WERI-Rb-1 (cell line): ENCODE measurements at regions not wholly inside any gene's neighbourhood (a gene's known extent, or its start where the extent isn't known, plus 50 kb on each side); places are given as distances from the start of the nearest gene placed in this dataset.

ENCODE experiments used
- DNase-seq: peaks from one replicate; pipeline ENCODE4 v3.0.0-alpha.2; 2020
- H3K27ac ChIP-seq: fragments of 250-450 bp; sonication (Bioruptor Pico); 2 replicates; pipeline ENCODE4 v1.5.1; 2020; ENCODE audit warnings: mild to moderate bottlenecking, moderate library complexity
- H3K27me3 ChIP-seq: fragments of 250-450 bp; sonication (Bioruptor Pico); 2 replicates; pipeline ENCODE4 v1.5.1; 2021; ENCODE audit warnings: mild to moderate bottlenecking, low read depth, moderate library complexity; ENCODE audit not compliant: insufficient read depth, severe bottlenecking
- H3K36me3 ChIP-seq: fragments of 250-450 bp; sonication (Bioruptor Pico); 2 replicates; pipeline ENCODE4 v1.5.1; 2020; ENCODE audit warnings: mild to moderate bottlenecking, moderate library complexity
- H3K4me3 ChIP-seq: 2 replicates; pipeline ENCODE4 v1.5.1; 2011; ENCODE audit warnings: low read depth, mild to moderate bottlenecking, control low read depth, low read length
- H3K9me3 ChIP-seq: fragments of 250-450 bp; sonication (Bioruptor Pico); 2 replicates; pipeline ENCODE4 v1.5.1; 2021; ENCODE audit warnings: mild to moderate bottlenecking, moderate library complexity; ENCODE audit not compliant: severe bottlenecking
- CTCF ChIP-seq: IDR thresholded peaks from 2 replicates; pipeline ENCODE4 v1.5.1; 2011; ENCODE audit warnings: low read depth, mild to moderate bottlenecking, control low read depth, inconsistent platforms, low read length

DNA sequence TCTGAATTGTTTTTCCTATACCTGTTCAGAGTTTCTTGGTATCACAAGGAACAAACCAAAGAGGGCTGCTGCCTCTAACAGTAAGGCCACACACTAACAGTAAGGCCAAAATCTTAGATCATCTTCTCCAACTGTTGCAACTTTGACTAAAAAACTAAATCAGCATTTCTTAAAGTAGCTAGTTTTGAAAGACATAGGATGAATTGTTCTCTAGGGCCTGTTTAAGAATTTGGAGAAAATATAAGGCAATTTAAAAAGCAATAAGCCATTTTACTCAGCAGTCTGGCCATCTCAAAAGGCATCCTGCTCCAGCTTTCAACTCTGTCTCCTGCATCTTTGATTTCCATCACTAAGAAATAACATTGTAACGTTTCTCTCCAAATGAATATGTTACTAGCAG lies 105.0 kb upstream of the MON1B start:
- Histone ChIP-seq H3K4me3 (no peak overlapping the region), H3K9me3 (no peaks in the 10 kb centered on the region), H3K27ac (no peak overlapping the region), H3K36me3 (no peaks in the 10 kb centered on the region), H3K27me3 (no peaks in the 10 kb centered on the region)
- TF ChIP-seq CTCF, result no peak
- DNase-seq, result no peak

DNA sequence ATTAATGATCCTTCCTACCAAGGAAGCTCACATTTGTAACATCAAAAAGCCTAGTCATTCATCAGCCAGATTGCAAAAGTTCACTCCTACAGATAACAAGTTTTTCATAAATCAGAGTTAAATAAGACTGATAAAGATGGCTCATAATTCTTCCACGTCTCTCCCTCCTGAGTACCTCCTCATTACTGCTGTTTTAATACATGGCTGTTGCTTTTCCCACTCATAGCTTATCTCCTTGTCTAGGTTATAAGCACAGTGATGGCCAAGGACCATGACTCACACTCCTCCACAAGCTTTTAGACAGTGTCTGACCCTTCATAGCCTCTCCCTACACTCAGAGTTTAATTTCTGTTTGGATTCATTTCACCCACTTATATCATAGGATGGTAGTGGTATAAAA lies 100.9 kb upstream of the MON1B start:
- TF ChIP-seq CTCF, result no peak
- no peak overlapping the region for H3K4me3 ChIP-seq
- no peak for DNase-seq
- no peaks in the 10 kb centered on the region for H3K9me3 ChIP-seq
- H3K36me3 ChIP-seq, result no peaks in the 10 kb centered on the region
- H3K27me3 ChIP-seq, result no peaks in the 10 kb centered on the region
- H3K27ac ChIP-seq, result no peak overlapping the region

DNA sequence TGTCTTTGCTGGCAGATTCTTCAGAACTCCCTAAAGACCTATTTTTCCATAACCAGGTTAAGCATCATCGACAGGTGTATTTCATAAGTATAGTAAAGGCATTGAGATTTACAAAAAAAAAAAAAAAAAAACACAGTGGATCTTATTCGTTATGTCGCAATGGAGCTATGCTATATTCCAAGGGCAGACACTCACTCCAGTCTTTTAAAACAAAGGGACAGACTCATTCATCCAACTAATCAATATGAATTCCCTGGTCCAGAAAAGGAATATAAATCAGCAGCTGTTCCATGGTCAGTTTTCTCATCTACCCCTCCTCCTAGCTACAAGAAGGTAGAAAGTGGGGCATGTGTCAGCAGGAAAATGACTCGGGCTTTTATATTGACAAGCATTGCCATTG lies 97.7 kb upstream of the MON1B start:
- Histone ChIP-seq H3K27ac (no peak overlapping the region), H3K9me3 (no peaks in the 10 kb centered on the region), H3K36me3 (no peaks in the 10 kb centered on the region), H3K27me3 (no peaks in the 10 kb centered on the region), H3K4me3 (no peak overlapping the region)
- DNase-seq, result no peak
- TF ChIP-seq CTCF, result no peak

DNA sequence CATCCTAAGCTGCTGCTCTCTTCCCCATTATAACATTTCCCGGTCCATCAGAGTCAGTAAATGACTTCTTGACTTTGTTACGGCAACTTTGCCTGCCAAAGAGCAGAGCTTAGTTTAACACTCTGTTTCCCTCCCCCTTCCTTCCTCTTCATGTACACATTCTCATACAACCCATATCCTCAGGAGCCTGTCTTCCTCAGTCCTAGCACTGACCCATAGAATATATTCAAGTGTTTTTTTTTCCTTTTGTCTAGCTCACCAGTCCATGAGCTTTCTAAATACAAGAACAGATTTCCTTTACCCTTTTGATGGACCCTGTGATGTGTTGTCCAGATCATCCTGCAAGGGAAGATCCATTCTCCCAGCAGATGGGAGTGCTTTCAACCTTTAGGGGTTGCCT lies 97.0 kb upstream of the MON1B start:
- Histone ChIP-seq H3K27me3 (no peaks in the 10 kb centered on the region), H3K36me3 (no peaks in the 10 kb centered on the region), H3K4me3 (no peak overlapping the region), H3K27ac (no peak overlapping the region), H3K9me3 (no peaks in the 10 kb centered on the region)
- no peak for DNase-seq
- TF ChIP-seq CTCF, result no peak

GRCh38 chr16:77111056-77111565 lies 79.9 kb upstream of the MON1B start:
- no peaks in the 10 kb centered on the region for H3K9me3 ChIP-seq
- DNase-seq, result no peak
- no peak for TF ChIP-seq CTCF
- no peak overlapping the region for H3K4me3 ChIP-seq
- no peak overlapping the region for H3K27ac ChIP-seq
- H3K36me3 ChIP-seq, result no peaks in the 10 kb centered on the region
- no peaks in the 10 kb centered on the region for H3K27me3 ChIP-seq

- H3K27me3 ChIP-seq, result no peaks in the 10 kb centered on the region
- no peaks in the 10 kb centered on the region for H3K36me3 ChIP-seq
- H3K4me3 ChIP-seq, result no peak overlapping the region
- no peak for DNase-seq
- H3K27ac ChIP-seq, result no peak overlapping the region
- no peaks in the 10 kb centered on the region for H3K9me3 ChIP-seq
- no peak for TF ChIP-seq CTCF
Measured at GRCh38 chr16:77112746-77113145, 78.2 kb upstream of the MON1B start.
